HUES6 (cell line): ENCODE measurements at regions not wholly inside any gene's neighbourhood (a gene's known extent, or its start where the extent isn't known, plus 50 kb on each side); places are given as distances from the start of the nearest gene placed in this dataset.

ENCODE experiments used
- H3K27ac ChIP-seq: 2 replicates; pipeline ENCODE4 v1.7.0; 2013; ENCODE audit warnings: low read depth, mild to moderate bottlenecking, low read length, inconsistent platforms
- H3K27me3 ChIP-seq: 2 replicates; pipeline ENCODE4 v1.6.1; 2013; ENCODE audit warnings: low read length; ENCODE audit not compliant: control insufficient read depth, insufficient read depth
- H3K36me3 ChIP-seq: 2 replicates; pipeline ENCODE4 v1.6.1; 2013; ENCODE audit warnings: low read length; ENCODE audit not compliant: control insufficient read depth, insufficient read depth
- H3K4me1 ChIP-seq: 2 replicates; pipeline ENCODE4 v1.6.1; 2013; ENCODE audit warnings: low read length; ENCODE audit not compliant: control insufficient read depth, insufficient read depth
- H3K4me3 ChIP-seq: 2 replicates; pipeline ENCODE4 v1.5.1; 2013; ENCODE audit warnings: low read depth, low read length
- H3K9ac ChIP-seq: one replicate; pipeline ENCODE4 v1.6.1; 2013; ENCODE audit warnings: mild to moderate bottlenecking, low read length
- H3K9me3 ChIP-seq: 2 replicates; pipeline ENCODE4 v1.6.1; 2013; ENCODE audit warnings: low read depth, low read length; ENCODE audit not compliant: control insufficient read depth, insufficient read depth

GRCh38 chr14:49467091-49467490 is 119.1 kb downstream of the RPS29 start:
- Histone ChIP-seq H3K9me3 (0 out of 2 replicates have a peak, but pooled peaks cover 4% of the 10 kb centered on the region), H3K27me3 (no peaks in the 10 kb centered on the region), H3K4me1 (peaks cover 2% of the 10 kb centered on the region; the same call in 1 of the 2 replicates), H3K4me3 (no peak overlapping the region), H3K36me3 (no peaks in the 10 kb centered on the region), H3K27ac (no peak overlapping the region), H3K9ac (no peak overlapping the region)

GRCh38 chr14:49464885-49465284 is 121.3 kb downstream of the RPS29 start:
- Histone ChIP-seq H3K4me3 (no peak overlapping the region), H3K27me3 (no peaks in the 10 kb centered on the region), H3K27ac (no peak overlapping the region), H3K4me1 (peaks cover 2% of the 10 kb centered on the region; the same call in 1 of the 2 replicates), H3K9ac (no peak overlapping the region), H3K36me3 (no peaks in the 10 kb centered on the region), H3K9me3 (0 out of 2 replicates have a peak, but pooled peaks cover 4% of the 10 kb centered on the region)

DNA sequence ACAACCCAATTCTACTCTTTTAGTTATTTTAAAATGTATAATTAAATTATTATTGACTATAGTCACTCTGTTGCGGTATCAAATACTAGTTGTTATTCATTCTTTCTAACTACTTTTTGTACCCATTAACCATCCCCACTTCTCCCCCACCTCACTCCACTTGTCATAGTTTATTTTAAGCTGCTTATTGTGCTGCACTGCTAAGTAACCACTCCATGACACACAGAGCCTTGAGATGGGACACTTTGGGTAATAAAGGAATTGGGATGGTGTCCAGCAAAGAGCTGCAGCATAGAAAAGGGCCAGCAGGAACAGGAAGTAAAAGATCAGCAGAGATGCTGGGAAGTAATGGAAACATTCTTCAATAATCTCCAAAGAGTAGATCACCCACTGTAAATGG is 123.0 kb downstream of the RPS29 start:
- Histone ChIP-seq H3K27me3 (no peaks in the 10 kb centered on the region), H3K36me3 (no peaks in the 10 kb centered on the region), H3K9ac (no peak overlapping the region), H3K4me3 (no peak overlapping the region), H3K9me3 (no peaks in the 10 kb centered on the region), H3K27ac (no peak overlapping the region), H3K4me1 (peaks cover 2% of the 10 kb centered on the region; the same call in 1 of the 2 replicates)

- no peaks in the 10 kb centered on the region for H3K9me3 ChIP-seq
- H3K4me3 ChIP-seq: no peak overlapping the region
- H3K27ac ChIP-seq: no peak overlapping the region
- H3K9ac ChIP-seq: no peak overlapping the region
- H3K27me3 ChIP-seq: no peaks in the 10 kb centered on the region
- H3K4me1 ChIP-seq: peaks cover 2% of the 10 kb centered on the region; the same call in 1 of the 2 replicates
- no peaks in the 10 kb centered on the region for H3K36me3 ChIP-seq
These were observed 124.4 kb downstream of the RPS29 start for GRCh38 chr14:49461529-49462401.

DNA sequence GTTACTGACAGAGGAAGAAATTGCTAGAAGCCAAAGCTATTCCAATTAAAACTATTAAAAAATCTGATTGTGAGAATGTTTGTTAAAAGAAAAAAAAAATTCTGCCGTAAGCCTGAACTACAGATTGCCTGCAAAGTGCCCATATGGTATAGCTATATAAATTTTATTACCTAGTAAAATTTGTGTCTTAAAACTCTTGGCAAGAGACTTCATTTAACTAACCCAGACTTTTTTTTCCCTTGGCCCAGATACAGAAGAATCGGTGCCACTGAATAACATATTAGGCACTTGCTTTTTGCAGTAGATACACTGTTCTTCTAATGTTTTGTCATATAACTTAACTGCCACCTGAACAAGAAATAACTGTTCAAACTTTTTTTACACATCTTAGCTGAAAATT is 125.5 kb downstream of the RPS29 start:
- peaks cover 2% of the 10 kb centered on the region; the same call in 1 of the 2 replicates for H3K4me1 ChIP-seq
- no peaks in the 10 kb centered on the region for H3K27me3 ChIP-seq
- H3K36me3 ChIP-seq: no peaks in the 10 kb centered on the region
- no peak overlapping the region for H3K9ac ChIP-seq
- H3K9me3 ChIP-seq: no peaks in the 10 kb centered on the region
- no peak overlapping the region for H3K4me3 ChIP-seq
- no peak overlapping the region for H3K27ac ChIP-seq

DNA sequence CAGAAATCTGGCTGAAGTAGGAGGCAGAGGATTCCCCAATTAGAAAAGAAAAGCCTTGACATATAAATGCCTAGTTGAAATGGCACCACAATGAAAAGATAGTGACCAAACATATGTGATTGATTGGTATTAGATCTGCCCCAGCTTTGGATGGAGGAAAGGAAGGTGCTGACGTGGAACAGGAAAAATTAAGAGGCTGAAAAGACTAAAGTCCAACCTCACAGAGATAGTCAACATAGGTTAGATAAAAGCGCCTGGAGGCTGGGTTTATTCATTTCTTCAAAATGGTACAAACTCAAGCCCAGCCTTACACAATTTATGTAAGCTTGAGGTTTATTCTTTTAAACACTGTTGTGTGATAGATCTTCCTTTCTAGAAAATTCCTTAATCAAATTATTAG is 129.6 kb downstream of the RPS29 start:
- Histone ChIP-seq H3K36me3 (no peaks in the 10 kb centered on the region), H3K9ac (no peak overlapping the region), H3K4me1 (0 out of 2 replicates have a peak, but pooled peaks cover 3% of the 10 kb centered on the region), H3K4me3 (no peak overlapping the region), H3K27ac (no peak overlapping the region), H3K27me3 (no peaks in the 10 kb centered on the region), H3K9me3 (no peaks in the 10 kb centered on the region)

DNA sequence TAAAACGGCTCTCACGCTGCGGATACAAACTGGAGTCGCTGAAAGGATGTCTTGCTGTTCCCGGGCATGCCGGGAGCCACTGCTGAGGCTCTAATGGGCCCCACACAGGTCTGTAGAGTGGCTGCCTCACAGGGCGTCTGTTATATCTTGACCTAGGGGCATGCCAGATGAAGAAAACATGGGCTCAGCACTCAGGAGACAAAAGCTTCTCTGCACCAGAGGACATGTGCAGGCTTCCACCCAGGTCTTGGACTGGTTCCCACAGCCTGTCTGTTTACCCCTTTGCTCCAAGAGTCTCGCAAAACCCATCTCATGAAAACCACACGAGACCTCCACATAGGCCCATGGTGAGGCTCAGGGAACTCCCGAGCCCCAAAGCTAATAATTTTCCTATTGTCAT is 134.2 kb downstream of the RPS29 start:
- H3K9me3 ChIP-seq: peaks cover 10% of the 10 kb centered on the region
- H3K4me1 ChIP-seq: peaks cover 3% of the 10 kb centered on the region; the same call in 1 of the 2 replicates
- no peaks in the 10 kb centered on the region for H3K27me3 ChIP-seq
- H3K9ac ChIP-seq: no peak overlapping the region
- no peak overlapping the region for H3K27ac ChIP-seq
- H3K4me3 ChIP-seq: no peak overlapping the region
- H3K36me3 ChIP-seq: no peaks in the 10 kb centered on the region

DNA sequence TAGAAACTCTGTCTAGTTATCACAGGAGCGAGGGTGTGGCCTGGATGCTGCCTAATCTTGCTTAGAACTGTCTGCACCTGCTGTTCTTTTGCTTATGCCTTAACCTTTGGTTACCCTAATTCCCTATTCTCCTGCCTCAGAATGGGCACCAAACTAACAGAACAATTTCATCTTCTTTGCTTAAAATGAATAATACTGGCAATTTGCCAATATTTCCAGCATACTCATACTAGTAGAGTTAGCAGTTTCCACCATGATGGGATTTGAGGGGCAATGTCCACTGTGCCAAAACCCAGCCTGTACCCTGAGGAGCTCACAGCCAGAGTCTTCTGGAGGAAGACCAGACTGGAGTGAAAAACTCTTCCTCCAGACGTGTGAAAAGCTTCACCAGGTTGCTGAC is 136.4 kb downstream of the RPS29 start:
- H3K4me1 ChIP-seq: peaks cover 9% of the 10 kb centered on the region; the same call in 1 of the 2 replicates
- no peaks in the 10 kb centered on the region for H3K36me3 ChIP-seq
- H3K9ac ChIP-seq: no peak overlapping the region
- H3K9me3 ChIP-seq: peaks cover 10% of the 10 kb centered on the region
- no peaks in the 10 kb centered on the region for H3K27me3 ChIP-seq
- no peak overlapping the region for H3K4me3 ChIP-seq
- H3K27ac ChIP-seq: no peak overlapping the region

DNA sequence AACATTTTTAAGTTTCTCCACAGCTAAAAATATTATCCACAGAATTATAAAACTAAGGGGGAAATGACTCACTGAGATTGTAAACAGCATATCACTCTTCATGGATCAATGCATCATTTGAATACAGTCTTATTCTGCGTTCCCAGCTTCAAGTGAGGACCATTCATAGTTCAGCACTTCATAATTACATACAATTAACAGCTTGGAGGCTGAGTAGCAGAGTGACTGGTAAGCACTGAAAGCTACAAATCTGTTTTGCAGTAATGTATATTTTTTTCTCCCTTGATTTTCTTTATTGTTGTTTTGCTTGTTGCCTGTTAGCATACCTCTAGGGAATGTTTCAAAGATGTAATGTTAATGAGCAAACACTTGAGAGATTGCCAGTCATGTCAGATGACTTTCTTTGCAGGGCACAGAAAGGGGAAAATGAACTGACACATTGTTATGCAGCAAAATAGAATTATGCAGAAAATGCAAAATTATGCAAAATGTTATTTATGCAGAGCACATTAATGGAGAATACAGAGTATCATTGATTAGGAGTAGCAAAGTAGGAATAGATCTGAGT is 138.6 kb downstream of the RPS29 start:
- Histone ChIP-seq H3K4me1 (peaks cover 9% of the 10 kb centered on the region; the same call in 1 of the 2 replicates), H3K9me3 (peaks cover 10% of the 10 kb centered on the region), H3K27me3 (no peaks in the 10 kb centered on the region), H3K4me3 (no peak overlapping the region), H3K36me3 (no peaks in the 10 kb centered on the region), H3K27ac (no peak overlapping the region), H3K9ac (no peak overlapping the region)

- Histone ChIP-seq H3K27ac (no peak overlapping the region), H3K36me3 (no peaks in the 10 kb centered on the region), H3K4me1 (peaks cover 9% of the 10 kb centered on the region; the same call in 1 of the 2 replicates), H3K9ac (no peak overlapping the region), H3K27me3 (no peaks in the 10 kb centered on the region), H3K9me3 (peaks cover 10% of the 10 kb centered on the region), H3K4me3 (no peak overlapping the region)
These were observed 139.4 kb downstream of the RPS29 start for GRCh38 chr14:49446801-49447200.

DNA sequence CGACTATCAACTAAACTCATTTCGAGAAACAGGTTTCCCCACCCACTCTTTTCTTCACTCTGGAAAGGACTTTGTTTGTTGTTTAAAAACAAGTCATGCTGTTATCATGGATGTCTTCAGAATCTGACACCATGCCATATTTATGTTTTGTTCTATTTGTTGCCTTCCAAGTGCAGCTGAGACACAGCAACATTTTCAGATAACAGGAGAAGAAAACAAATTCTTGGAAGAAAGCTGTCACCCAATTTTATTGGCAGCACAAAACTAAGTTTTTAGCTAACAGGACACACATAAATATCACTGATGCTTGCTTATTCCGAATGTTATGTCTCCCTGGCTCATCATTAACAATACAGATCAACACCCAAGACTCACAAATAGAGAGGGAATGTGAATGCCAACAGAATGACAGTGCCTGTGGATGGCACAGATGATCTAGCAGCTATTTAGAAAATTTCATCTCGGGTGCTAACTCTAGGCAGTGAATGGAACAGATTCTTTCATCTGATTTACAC is 147.9 kb downstream of the RPS29 start:
- Histone ChIP-seq H3K36me3 (no peaks in the 10 kb centered on the region), H3K27ac (no peak overlapping the region), H3K27me3 (no peaks in the 10 kb centered on the region), H3K9me3 (peaks cover 3% of the 10 kb centered on the region), H3K9ac (no peak overlapping the region), H3K4me3 (no peak overlapping the region), H3K4me1 (no peaks in the 10 kb centered on the region)
